GM21381 (cell line): ENCODE measurements at regions not wholly inside any gene's neighbourhood (a gene's known extent, or its start where the extent isn't known, plus 50 kb on each side); places are given as distances from the start of the nearest gene placed in this dataset.
A peak's percentile ranks its signal among the peaks of the same experiment; 100 is the strongest.

Experiments used
- ATAC-seq: cut with Tn5 transposase; IDR thresholded peaks from one replicate; pipeline ENCODE4 v1.9.1; 2021; ENCODE audit warnings: mild to moderate bottlenecking, moderate library complexity; ENCODE audit not compliant: unreplicated experiment

DNA sequence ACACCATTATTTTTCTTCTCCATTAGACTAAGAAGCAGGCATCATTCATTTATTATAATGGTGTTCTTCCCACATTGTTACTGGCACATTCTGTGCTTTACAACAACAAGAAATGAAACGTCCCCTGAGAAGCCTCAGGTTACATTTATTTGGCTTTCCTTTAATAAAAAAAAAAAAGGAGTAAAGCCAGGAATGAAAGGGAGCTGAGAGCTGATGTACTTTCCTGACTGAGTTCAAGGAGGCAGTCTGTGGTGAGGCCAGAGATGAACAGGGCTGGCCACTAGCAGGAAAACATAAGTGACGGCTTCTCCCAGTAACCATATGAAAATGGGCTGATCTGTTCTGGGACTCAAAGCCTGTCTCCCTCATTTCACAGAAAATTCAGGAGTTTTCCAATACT, 742.1 kb downstream of the MAFB start:
- ATAC-seq = no peak

DNA sequence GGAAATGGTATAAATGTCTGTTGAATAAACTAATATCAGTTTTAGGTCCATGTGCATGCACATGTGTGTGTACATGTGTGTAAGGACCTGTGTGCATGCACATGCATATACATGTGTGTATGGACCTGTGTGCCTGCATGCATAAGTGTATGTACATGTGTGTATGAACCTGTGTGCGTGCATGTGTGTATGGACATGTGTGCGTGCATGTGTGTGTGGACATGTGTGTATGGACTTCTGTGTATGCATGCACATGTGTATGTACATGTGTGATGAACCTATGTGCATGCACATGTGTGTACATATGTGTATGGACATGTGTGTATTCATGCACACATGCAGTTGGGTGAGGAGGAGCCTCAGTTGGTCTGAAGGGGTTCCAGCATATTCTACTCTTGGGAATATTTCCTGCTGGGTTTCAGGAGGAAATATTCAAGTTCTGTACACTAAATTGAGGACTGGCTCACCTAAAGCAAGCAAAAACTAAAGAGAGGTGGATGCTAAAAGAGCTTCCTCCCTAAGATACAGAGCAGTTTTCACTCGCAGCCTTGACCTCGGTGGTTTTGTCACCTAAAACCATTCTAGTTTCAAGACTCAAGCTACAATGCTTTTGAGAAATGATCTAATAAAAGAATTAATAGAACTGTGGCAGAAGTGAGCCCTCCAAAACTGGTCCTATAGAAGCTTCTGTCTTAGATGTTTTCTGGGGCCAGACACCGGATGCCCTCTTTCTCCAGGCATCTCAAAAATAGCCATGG, 742.8 kb downstream of the MAFB start:
- ATAC-seq = peak; percentile 43

DNA sequence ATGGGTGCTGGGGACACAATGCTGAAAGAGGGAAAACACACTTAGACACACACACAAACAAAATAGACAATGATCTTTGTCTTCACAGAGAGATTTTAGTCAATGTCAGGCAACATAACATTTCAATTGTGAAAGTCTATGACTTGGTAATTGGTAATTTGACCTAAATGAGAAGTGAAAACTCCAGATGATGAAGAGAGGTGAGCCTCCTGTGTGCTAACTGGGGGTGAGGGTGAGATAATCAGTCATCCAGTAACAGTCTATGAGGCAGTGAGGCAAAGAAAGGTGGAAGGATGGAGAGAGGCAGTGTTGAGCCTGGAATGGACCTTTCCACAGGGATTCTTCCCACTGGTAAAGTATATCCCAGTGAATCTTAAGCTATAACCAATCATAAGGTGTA, 744.2 kb downstream of the MAFB start:
- peak; percentile 63 for ATAC-seq

DNA sequence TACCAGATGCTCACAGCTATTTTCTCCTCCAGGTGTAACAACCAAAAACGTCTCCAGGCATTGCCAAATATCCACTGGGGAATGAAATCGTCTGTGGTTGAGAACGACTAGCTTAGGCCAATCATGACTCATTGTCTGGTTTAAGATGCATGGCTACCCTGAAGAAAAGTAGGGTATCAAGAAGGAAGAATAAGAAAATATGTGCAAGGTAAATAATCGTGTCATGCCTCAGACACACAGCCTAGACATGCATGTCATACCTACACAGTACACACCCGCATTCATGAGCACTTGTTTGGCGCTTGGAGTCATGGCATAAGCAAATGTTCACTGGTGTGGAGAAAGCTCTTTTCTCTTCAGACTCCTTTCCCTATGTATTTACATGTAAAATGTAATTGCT, 745.7 kb downstream of the MAFB start:
- no peak for ATAC-seq

DNA sequence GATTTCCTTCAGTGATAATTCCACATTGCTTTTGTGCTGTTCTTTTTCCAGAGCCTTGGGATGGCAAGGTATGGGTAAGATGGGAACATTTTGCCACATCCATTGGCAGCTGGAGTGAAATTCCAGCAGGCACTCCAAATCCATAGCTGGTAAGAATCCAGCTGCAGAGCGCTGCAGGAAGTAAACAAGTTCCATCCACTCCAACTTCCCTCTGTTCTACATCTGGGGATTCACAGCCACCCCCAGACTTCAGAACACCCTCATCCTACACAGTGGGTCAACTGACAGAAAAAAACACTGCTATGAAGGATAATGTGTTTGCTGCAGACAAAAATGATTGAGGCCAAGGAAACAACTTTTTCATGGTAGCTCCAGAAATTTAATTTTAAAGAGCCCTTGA, 747.8 kb downstream of the MAFB start:
- ATAC-seq = no peak

DNA sequence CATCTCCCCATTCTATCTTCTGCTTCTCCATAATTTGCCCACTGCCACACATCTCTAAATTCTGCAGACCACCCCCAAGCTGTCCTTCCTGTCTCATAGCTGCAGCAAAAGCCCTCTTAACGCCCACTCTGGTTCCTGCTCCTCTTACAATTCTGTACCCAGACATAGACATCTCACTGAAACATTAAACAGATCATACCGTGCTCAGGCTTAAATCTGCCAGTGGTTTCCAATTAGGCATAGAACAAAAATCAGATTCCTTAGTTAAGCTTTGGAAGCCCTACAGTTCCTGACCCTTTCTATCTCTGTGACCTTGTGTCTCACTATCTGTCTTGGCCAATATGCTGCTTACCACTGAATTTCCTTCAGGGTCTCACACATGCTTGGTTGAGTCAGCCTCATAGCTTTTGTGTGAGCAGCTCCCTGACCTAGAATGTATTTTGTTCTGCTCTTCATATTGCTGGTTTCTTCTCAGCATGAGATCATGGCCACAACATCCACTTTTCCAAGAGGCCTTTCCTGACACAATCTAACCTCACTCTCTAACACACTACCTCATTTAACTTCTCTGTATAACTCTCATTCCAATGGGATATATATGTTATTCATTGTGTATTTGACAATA, 749.7 kb downstream of the MAFB start:
- no peak for ATAC-seq

DNA sequence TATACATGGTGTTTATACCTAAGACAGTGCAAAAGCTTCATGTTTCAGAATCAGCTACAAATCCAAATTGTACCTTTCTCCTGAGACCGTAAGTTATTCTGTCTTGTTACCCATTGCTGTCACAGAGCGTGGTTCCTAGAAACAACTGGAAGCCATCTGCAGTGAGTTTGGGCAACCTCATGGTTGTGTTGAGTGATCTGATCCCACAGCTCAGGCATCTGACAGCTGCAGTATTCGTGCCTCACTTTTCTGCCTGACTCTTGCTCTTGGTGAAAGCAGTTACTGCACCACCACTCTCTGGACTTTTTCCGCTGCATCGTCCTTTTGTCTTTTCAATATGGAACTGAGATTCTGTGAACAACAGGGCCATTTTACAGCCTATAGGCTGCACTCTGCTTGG, 752.6 kb downstream of the MAFB start:
- no peak for ATAC-seq

DNA sequence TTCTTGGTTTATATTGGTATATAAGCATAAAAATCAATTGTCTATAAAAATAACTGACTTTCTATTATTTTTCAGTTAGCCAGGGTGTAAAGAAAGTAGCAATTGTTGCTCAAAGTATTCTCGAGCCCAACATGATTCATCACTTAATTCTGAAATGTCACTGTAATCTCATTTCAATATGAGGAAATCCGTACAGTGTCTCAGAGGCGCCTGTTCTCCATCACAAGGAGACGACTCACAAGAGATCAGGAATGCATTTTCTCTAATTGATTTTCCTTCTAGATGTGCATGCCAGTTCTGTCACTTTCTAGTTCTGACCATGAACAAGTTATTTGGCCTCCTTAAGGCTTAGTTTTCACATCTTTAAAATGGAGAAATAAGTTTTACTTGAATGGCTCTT, 753.1 kb downstream of the MAFB start:
- no peak for ATAC-seq

DNA sequence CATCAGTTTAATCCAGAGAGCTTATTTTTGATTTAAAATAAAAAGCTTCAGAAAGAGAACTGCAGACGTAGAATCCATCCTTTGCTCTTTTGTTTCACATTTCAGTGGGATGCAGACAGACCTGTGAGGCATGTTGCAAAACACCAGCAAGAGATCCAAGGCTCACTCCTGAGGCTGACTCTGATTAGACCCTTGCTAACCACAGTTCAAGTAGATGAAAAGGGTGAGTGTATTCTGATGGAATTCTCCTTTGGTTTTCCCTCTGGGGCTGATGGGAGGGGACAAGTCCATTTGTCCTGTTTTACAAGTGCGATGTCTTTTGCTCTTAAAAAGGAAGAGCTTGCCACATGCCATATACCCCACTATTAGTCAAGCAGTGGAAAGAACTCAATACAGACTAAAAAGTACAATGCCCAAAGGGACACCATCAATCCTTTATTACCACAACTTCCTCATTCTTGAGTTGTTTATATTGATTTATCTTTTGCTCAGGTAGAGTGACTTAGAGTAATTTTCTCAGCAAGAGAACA, 772.7 kb downstream of the MAFB start:
- ATAC-seq = no peak

DNA sequence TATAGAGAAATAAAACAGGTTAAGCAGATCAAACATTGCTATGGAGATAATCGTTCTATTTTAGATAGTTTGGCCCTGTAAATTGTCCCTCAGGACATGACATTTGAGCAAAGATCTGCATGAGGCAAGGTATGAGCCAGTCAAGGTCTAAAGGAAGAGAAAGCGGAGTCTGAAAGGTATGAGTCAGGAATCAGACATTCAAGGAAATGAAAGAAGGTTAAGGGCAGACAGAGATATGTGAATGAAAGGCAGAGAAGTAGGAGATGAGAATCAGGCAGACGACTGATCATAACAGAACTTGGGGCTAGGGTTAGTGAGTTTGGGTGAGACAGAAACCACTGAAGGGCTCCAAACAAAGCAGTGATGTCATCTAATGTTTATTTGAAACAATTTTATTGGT, 775.8 kb downstream of the MAFB start:
- no peak for ATAC-seq

DNA sequence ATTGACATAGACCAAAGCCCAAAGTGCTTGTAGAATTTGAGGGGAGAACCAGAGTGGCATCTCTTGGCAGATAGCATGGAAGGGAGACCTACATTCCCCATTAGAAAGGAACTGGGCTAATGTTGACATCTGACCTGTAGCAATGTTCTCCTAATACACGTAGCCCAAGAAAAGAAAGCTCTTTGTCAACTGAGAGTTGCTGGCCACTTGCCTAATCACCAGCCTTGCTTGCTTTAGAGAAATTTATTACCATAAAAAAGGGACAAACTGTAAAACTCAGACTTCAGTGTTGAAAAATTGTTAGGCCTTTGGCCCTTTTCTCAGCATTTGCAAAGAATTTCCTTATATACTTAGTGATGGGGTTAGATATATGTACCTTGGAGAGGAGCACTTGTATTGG, 777.5 kb downstream of the MAFB start:
- no peak for ATAC-seq

DNA sequence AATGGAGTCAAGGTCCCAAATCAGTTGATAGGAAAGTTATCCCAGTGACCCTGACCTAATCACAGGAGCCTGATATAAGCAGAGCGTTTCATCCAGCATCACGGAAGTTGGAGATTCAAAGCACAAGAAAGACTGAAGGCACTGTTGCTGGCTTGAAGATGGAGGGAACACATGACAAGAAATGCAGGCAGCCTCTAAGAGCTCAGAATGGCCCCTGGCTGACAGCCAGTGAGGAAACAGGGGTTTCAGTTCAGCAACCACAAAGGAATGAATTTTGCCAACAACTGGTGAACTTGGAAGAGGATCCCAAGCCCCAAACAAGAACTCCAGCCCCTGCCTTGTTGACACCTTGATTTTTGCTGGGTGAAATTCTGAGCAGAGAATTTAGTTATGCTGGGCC, 778.5 kb downstream of the MAFB start:
- no peak for ATAC-seq

DNA sequence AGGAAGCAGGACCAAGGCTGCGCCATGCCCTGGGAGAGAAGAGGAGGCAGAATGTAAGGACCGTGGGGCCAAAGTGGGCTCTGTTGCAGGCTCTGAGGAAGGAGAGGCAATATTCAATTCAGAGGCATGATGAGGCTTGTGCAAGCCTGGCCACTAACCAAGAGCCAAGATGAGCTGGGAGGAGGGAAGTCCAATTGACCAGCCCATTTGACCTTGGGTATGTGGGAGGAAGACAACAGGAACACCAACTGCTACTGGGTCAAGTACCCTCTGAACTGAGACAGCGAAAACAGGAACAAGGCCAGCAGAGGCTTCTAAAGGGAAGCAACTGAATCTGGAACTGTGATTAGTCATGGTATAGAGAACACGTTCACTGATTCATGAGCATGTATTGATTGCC, 779.6 kb downstream of the MAFB start:
- no peak for ATAC-seq

DNA sequence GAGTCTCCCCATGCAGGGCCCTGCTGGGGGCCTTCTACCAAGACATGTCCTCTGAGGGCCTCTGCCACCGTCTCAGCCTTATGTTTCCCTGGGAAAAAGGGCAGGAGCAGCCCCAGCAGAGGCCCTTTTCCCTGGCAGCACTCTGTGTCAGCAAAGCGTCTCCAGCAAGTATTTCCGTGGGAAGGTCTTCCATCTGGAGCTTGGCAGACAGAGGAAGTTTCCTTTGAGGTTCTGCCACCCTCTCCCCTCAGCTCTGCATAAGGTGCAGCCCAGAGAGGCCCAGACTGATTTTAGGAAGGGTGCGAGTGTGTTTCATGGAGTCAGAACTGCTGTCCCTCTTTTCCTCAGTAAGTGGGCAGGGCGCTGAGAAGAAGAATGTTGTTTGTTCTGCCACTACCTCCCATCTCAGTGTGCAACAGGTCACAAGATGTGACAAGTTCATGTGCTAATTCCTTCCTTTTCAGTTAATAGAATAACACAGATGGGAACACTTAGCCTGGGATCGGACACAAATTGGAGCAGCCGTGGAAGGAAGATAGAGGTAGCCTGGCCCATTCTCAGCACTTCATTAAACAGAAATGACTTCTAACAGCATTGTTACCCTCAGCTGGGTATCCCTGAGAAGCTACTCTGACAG, 784.4 kb downstream of the MAFB start:
- ATAC-seq = no peak

DNA sequence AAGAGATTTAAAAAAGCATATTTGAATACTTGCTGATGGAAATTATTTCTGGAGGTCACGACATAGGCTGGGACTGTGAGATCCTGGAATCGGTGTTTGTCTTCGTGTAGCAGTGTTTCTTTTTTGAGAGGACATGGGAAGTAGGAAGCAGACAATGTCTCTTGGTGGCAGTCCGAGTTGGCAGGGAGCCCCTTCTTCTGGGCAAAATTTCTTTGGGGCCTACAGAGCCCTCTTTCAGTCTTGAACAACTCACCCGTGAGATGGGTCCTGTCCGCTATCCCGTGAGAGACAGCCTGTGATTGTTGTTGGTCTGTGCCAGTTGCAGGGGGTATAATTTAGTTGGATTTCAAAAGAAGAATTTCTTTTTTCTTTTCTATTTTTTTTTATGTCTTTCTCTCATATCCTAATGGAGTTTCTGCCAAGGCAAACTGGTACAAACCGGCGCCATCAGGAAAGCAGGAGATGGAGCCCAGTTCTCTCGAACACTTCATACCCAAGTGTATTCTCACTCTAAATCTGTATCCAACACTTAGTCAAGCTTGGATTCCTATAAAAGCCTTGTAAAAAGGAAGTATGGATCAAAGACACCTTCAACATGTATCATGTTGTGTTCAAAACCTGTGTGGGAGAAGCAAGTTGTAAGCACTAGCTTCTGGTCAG, 785.1 kb downstream of the MAFB start:
- no peak for ATAC-seq

DNA sequence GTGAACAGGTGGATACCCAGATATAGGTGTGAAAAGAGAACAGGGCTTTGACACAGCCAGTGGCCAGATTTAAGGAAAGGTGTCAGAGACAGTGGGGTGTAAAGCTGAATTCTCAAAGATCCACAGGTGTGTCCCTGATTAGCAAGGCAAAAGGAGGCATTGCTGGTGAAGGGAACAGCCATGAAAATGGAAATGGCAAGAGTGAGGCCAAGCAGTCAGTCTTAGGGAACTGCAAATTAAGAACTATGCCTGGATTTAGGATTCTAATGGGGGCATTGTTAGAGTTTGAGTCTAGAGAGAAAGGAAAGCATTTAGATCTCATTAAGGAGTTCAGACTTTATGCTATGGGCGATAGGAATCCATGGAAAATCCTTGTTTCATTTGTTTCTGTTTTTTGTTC, 789.2 kb downstream of the MAFB start:
- no peak for ATAC-seq

DNA sequence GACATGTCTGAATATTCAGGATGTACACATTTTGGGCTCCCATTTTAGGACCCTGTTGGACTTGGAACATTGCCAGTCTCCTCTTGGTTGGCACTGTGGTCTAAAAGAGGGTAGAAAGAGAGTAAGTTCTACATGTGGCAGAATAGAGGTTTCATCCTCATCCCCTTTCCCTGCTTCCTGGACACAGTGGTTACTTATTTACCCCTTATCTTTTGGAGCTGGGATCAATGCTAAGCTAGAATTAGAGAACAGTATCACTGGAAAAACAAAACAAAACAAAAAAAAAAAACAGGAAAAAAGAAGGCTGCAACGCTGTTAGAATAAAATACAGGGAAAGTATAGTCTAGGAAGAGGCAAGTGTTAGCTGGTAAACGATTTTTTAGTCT, 790.6 kb downstream of the MAFB start:
- no peak for ATAC-seq

DNA sequence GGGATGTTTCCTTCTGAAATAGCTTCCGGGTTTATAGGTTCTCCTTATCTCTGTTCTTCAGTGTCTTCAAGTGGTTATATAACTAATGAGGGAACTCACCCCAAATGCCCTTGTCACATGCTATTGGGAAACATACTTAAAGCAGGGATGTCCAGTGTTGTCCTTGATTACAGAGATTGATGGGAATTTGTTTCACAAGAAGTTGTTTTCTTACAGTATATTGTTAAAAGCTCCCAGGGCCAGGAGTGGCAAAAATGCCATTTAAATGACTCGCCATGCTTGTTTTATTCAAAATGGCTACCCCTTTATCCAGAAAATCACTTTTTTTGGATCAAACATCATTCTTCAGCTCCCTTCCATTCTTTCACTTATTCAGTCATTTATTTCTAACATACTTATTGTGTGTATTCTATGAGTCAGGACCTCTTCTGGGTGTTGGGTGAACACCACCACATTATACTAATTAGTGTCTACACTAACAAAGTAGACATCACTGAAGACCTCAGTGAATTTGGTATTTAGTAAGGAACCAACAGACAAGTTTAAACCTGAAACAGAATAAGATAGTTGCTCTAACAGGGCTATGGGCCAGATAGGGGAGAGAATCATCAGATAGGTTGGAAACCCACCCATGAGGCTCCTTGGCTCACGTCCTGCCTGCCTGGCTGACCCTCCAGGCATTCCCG, 791.1 kb downstream of the MAFB start:
- ATAC-seq = no peak

DNA sequence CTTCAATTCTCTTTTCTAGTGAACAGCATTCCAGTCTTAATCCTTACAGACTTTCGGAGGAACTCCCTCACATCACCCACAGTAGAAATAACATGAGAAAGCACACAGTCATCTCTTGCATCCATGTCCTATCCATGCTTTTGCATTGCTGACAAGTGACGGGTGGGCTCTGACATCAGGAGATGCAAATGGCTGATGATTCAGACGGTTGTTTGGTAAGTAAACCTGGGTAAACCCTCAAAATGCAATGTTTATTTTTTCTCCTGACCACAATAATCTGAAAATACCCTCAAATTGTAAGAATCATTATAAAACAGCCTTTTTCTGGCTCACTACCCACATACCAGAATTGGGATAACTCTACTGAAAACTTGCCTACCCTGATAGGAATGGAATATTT, 792.0 kb downstream of the MAFB start:
- ATAC-seq = no peak

DNA sequence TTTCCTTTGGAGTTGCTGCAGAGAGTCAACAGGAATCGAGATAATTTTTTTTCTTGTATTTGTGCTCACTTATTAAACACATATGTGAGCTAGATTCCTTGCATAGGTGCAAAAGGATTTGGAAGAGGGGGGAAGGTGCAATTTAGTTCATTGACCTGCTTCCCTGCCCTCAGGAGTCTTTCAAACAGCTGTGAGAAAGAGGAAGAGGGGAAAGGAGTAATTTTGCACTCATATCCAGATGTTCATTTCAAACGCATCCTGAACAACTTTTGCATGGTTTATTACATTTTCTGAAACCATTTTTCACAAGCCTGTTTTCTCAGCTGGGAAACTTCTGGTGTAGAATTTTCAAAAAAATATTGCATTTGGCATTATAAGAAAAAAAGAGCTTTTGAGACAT, 795.0 kb downstream of the MAFB start:
- ATAC-seq = no peak
